GM19397 (cell line): ENCODE measurements at regions not wholly inside any gene's neighbourhood (a gene's known extent, or its start where the extent isn't known, plus 50 kb on each side); places are given as distances from the start of the nearest gene placed in this dataset.
A peak's percentile ranks its signal among the peaks of the same experiment; 100 is the strongest.
"Not testable (repeated sequence)": the region's sequence is repeated elsewhere in the genome, so short reads cannot be mapped to it uniquely, and the experiment has no call there.

ENCODE experiments used
- ATAC-seq: cut with Tn5 transposase; IDR thresholded peaks from one replicate; pipeline ENCODE4 v1.9.1; 2021; ENCODE audit warnings: mild to moderate bottlenecking, moderate library complexity; ENCODE audit not compliant: unreplicated experiment

DNA sequence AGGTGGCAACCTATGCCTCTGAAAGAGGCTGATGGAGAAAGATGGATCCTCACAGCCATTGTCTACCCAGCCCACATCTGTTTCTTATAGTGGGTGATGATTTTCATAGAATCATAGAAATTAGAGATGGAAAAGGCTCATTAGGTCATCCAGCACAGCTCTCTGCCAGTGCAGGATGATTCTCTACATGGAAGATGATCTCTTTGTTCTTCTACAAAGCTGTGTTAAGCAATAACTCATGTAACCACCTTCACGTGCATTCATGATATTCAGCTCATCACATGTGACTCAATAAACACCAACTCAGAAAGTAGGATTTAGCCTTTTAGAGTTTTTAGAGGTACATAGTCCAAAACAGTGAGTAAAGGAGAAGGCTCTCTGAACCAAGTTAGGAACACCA, 539.4 kb upstream of the ID2 start:
- no peak for ATAC-seq

DNA sequence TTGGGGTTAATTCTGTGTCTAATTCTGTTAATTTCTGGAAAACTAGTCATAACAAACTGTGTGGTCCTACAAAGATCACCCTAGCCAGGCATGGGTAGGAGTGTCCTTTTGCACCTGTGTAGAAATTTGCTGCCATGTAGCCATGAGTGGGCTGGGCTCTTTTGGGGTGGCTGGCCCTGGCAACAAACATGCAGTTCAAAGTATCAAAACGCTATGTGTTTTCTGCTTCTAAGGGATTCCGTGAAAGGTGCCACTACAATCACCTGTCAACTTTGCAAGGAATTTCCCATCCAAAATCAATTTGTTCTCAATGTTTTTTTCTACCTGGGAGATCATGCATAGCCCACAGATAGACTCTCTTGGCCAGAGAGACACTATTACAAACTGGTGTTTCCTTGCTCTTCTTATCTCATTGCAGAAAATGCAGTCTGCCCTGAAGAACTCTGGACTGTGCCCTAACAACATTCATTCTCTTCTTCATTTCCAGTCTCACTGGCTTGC, 537.7 kb upstream of the ID2 start:
- no peak for ATAC-seq

DNA sequence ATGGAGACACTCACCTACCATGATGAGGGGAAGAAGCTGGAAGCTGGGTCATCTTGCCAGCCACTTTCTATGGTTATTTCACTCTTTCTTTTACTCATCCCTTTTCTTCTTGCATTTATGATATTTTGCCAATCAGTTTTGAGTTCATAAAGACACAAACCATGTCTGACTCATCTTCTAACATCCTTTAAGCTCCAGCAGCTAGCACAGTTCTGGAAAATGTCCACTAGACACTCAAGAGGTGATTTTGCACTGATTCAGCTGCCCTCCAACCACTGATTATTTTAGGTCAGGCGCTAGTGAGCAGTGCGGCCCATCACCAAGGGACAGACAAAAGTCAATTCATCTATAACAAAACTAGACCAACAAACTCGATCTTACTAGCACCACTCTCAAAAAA, 537.1 kb upstream of the ID2 start:
- ATAC-seq = no peak

DNA sequence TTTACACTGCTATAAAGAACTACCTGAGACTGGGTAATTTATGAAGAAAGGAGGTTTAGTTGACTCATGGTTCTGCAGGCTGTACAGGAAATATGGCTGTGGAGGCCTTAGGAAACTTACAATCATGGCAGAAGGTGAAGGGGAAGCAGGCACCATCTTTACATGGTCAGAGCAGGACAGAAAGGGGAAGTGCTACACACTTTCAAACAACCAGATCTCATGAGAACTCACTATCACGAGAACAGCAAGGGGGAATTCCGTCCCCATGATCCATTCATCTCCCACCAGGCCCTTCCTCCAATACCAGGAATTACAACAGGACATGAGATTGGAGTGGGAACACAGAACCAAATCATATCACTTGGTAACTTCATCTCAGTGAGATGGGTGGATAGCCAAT, 536.5 kb upstream of the ID2 start:
- ATAC-seq = not testable (repeated sequence)

DNA sequence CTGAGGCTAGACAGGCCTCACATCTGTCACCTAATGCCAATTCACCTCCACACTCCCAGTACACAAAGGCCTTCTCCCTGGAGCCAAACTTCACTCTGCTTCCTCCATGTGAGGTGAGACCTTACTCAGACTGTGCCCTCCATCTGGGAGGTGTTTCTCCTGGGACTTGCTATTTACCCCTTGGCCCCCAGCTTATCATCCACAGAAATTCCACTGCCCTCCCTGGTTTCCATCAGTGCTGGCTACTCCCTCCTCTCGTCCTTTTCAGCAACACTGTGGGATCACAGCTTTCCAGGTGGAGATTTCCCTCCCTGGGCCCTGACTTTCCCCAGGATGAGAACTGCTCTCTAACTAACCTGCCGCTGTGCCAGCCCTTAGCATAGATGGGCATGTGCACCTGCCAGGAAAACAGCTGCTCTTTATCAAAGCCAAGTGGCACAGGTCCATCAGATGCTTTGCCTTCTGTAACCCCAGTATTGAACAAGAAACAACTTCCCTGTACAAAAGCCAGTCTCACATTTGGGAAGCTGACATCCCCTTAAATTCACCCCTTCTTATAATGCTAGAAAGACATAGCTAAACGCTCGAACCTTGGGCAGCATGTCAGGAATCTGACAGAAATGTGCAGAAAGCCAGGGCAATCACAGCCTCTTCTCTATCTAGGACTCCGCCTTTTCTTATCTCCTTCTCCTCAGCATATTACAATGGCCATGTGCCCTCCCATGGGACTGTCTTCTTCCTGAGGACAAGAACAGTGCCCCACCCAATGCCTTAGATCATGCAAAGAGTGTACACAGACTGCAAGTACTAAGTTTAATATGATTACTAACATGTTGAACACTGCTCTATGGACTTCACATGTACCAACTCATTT, 535.5 kb upstream of the ID2 start:
- ATAC-seq = no peak

DNA sequence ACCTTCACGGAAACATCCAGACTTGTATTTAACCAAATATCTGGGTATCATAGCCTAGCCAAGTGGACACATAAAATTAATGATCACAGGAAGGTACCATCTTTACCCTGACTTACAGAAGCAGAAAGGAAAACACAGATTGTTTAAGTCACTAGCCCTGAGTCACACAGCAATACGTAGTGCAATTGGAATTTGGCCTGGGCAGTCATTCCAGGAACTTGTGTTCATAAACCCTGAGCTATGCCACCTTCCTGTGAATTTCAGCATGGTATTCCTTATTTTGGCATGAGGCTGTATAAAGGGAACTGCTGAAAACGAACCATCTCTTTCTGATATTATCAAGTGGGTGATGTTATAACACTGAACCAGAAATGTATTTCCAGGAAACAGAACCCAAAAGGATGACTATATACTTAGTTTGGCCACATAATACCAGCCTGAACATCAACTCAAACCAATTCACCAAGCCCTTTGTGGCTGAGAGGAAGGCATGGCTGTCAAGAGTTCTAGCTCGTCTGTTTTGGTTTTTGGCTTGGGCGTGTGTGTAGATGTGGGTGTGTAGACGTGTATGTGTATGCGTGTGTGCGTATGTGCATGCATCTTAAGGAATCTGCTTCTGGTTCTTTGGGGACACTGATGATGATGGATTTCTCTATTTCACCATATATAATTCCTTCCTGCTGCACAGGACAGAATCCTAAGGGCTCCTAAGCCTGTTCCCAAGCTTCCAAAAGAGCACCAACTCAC, 533.4 kb upstream of the ID2 start:
- ATAC-seq = no peak

DNA sequence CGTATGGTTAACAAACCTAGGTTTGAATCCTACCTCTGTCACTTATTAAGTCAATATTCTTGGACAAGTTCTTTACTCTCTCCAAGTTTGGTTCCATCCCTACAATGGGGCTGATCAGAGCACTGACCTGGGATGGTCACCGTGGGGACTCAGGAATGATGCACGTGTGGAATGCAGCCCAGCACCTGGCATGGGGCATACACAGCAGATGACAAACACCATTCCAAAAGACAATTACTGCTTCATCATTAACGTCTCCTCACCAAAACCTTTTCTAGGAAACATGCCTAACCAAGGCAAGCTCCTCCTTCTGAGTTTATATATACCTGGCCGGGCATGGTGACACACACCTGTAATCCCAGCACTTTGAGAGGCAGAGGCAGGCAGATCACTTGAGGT, 532.9 kb upstream of the ID2 start:
- ATAC-seq = no peak

GRCh38 chr2:8149985-8150539, 531.8 kb upstream of the ID2 start:
- ATAC-seq = no peak

DNA sequence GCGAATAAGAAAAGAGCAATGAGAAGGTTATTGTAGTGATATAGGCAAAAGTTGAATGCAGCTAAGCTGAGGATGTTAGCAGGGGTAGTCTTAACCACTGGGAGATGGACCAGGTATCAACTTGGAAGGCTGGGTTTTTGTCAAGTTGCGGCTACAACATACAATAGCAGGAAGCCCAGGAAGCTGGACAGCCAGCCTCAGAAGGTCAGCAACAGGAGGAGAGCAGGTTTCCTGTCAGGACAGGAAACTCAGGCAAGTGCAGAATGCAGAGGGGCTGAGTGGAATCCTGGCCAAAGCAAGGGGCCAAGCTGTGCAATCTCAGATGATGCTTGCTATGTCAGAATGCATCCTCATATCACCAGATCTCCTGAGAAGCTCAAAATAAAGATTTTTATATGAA, 530.0 kb upstream of the ID2 start:
- ATAC-seq = no peak

- peak; percentile 99 for ATAC-seq
These were observed 529.2 kb upstream of the ID2 start for GRCh38 chr2:8152392-8153257.

GRCh38 chr2:8153258-8153718, 528.6 kb upstream of the ID2 start:
- peak; percentile 10 for ATAC-seq

DNA sequence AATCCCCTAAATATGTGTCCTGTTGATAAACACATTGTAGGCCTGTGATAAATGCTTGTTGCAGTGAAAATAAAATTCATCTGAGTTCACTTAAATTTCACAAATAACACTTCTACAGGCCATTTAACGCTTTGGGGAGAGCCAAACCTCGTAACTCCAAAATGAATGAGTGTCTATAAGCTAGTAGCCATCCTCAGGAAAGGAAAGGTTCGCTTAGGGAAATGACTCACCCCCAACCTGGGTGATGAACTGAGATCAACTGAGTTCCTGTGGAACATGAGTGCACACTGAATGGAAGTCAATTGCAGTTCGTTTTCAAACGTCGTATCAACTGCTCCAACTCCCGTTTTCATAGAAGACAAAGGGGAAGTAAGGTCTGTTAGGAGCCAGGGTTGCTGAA, 527.6 kb upstream of the ID2 start:
- ATAC-seq = no peak

GRCh38 chr2:8154936-8155335, 526.9 kb upstream of the ID2 start:
- ATAC-seq = no peak

DNA sequence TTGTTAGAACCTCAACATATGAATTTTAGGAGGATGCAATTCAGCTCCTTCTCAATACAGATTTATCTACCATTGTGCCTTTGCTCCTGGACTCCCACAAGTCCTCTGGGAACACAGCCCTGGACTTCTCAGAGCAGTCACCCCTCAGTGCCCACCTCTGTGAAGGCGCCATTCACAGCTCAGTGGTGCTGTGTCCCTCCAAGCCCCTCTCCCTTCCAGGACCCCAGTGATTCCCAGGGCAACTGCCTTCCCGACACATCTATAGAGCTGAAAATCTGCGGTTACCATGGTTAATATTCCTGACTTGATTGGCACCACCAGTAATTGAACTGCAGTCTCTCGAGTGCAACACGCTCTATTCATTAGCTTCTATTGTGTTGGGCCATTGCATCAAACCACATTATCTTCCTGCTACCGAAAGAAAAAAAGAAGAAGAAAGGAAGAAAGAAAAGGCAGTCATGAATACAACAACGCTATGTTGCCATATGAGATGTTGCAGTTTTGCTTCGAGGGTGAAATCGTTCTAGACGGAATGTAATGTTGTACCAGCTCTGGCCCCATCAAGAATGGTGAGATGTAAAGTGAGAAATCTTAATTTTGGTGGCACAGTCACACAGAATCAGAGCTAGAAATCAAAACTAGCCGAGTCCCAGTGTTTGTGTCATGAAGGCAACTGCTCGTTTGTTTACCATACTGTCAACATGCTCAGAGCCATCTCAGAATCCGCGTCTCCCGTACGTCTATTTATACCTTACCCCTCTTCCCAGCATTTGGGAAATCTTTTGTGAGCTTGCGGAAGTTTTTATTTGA, 524.0 kb upstream of the ID2 start:
- ATAC-seq = no peak

DNA sequence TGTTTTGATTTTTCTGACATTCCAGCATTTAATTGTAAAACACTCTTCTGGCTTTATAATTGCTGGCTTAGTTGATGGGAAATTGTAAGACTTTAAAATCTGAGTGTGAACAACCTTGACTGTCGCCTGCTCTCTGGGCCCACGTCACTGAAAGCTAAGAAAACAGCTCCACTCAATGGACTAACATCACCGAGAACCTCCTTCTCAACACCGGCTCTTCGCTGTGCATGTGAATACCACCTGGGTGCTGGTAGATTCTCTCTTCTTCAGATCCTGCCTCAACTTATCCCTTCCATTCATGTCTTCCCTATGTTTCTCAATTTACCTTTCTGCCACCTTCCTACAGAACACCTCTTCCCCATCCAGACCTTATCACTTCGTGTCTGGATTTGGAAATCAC, 523.1 kb upstream of the ID2 start:
- ATAC-seq = no peak

DNA sequence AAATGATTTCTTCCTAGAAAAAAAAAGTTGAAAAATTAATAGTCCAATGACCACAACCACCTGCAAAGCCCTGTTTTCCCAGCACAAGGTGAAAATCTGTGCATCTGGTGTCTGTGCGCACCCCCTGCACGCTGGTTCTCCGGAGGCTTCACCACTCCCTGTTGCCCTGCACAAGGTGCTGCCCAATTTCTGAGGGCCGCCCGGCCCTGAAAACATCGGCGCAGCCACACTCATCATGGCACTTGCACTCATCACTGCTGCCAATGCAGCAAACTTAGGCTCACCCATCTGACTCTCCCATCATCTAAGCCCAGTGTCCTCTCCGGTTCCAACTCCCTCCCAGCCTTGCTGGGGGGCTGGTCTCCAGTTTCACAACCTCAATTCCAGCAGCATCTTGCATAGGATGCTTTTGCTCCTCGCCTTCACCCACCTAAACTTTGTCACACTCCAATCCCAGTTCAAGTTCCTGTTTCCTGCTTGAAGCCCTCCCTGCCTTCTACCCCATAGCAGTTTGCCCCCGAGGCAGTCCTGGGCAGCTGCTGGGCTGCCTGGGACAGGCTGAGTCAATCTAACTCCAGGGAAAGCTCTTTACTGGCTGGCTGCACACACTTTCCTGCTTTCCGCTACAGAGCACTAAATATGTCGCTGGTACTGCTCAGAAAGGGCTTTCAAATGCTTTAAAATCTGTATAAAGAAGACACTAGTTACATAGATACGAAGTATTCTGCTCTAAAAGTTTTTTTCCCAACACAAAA, 522.5 kb upstream of the ID2 start:
- no peak for ATAC-seq

DNA sequence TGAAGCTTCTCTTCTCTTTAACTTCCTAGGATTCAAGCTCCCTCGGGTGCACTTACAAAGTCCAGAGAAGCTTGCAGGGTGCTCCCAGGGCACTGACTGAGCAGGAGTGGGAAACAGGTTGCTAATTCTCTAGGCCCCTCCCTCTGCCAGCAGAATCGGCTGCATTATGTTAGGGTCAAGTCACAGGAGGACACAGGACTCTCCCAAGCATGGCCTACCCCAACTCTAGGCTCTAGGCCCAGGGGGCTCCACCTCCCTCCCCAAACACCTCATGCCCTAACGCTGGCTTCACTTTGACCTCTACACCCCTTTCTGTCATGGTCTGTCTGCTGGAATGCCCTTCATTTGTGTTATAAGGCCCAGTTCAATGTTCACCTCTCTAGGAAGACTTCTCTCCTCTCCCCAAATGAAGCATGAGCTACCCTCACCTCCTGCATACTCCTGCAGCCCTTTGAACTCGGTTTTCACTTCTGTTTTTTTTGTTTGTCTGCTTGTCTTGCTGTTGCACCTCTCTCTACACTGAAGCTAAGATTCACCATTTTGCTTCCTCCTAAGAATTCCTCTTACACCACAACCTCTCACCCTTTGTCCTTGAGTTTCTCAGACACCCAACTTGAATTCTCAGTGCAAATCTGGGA, 521.8 kb upstream of the ID2 start:
- ATAC-seq = no peak

- ATAC-seq = no peak
These were observed 520.9 kb upstream of the ID2 start for GRCh38 chr2:8160959-8161358.

- no peak for ATAC-seq
These were observed 519.3 kb upstream of the ID2 start for GRCh38 chr2:8162552-8162951.
